HG02840 (cell line): ENCODE measurements at regions not wholly inside any gene's neighbourhood (a gene's known extent, or its start where the extent isn't known, plus 50 kb on each side); places are given as distances from the start of the nearest gene placed in this dataset.
"Not testable (repeated sequence)": the region's sequence is repeated elsewhere in the genome, so short reads cannot be mapped to it uniquely, and the experiment has no call there.

ENCODE experiments used
- ATAC-seq: cut with Tn5 transposase; IDR thresholded peaks from one replicate; pipeline ENCODE4 v1.9.1; 2021; ENCODE audit warnings: mild to moderate bottlenecking, moderate library complexity, moderate number of reproducible peaks; ENCODE audit not compliant: unreplicated experiment, low FRiP score

- ATAC-seq = no peak
These were observed 103.5 kb upstream of the FRMPD4 start for GRCh38 chrX:12034741-12035140.

DNA sequence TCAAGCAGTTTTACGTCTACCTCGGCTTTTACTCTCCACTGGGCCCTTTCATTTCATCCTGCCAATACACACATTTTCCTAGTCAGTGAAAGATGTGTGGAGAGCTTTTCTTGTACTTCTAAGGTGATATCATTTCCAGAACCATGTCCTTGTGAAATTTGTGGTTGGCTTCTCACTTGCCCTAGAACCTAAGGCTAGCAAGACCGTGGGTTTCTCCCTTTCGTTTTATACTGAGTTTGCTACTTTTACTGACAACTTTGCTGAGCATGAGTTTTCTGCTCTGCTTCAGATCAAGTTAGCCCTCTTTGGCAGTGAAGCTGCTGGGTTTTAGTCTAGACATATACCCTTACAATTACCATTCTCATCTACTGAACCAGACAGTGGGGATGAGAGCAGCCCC, 95.7 kb upstream of the FRMPD4 start:
- no peak for ATAC-seq

DNA sequence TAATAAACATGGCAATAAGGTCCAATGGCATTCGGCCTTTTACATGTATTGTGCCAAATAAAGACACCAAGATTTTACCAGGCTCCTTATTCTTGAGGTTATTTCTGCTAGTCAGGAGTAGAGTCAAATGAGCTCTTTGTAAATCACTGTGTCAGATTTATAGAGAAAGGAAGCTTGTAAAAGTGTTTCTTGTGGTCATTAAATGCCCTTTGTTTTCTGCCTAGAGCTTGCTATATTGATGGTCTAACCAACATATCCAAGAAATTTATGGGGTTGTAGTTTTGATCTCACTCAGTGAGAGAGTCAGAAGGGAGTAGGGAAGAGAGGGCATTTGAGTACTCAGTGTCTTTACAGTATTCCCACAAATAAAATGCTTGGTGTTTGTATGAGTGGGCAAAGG, 86.2 kb upstream of the FRMPD4 start:
- no peak for ATAC-seq

- ATAC-seq = no peak
These were observed 80.2 kb upstream of the FRMPD4 start for GRCh38 chrX:12058087-12058486.

- no peak for ATAC-seq
These were observed 77.6 kb upstream of the FRMPD4 start for GRCh38 chrX:12060489-12061260.

GRCh38 chrX:12065251-12065650, 73.0 kb upstream of the FRMPD4 start:
- no peak for ATAC-seq

DNA sequence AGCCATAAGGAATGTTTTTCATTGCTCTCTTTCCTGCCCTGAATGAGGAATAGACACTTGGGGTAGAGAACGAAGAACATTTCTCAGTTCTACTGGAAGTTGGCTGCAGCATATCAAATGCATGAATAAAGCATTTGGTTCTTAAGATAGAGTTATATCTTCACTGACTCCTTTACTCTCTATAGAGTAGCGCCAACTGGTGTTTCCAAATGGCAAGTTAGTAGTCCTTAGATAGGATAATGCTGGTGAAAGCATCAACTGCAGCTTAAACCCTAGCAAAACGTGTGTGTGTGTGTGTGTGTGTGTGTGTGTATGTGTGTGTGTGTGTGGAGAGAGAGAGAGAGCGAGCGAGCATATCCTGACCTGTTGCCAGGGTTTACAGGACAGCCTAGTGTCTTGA, 62.2 kb upstream of the FRMPD4 start:
- no peak for ATAC-seq

- no peak for ATAC-seq
These were observed 58.0 kb upstream of the FRMPD4 start for GRCh38 chrX:12080265-12080664.

- ATAC-seq = not testable (repeated sequence)
These were observed 55.3 kb upstream of the FRMPD4 start for GRCh38 chrX:12082959-12083358.
